ENCODE measurements at regions not wholly inside any gene's neighbourhood (a gene's known extent, or its start where the extent isn't known, plus 50 kb on each side); places are given as distances from the start of the nearest gene placed in this dataset.

- Mint-ChIP-seq H3K36me3 (no peaks in the 10 kb centered on the region), H3K4me3 (no peak overlapping the region), H3K27me3 (ENCODE audit: low read depth in 3 of 3) (peaks cover 5 to 6% (median 5%) of the 10 kb centered on the region in 3 donors), H3K27ac (no peak overlapping the region), H3K4me1 (no peaks in the 10 kb centered on the region), H3K9me3 (no peaks in the 10 kb centered on the region)
- no peak for DNase-seq
These were observed 65.1 kb upstream of the STX16 start for GRCh38 chr20:58585753-58586540.

GRCh38 chr20:58584881-58585752 lies 66.0 kb upstream of the STX16 start:
- no peak for DNase-seq
- Mint-ChIP-seq H3K4me3 (no peak overlapping the region), H3K27me3 (ENCODE audit: low read depth in 3 of 3) (peaks cover 5 to 8% (median 6%) of the 10 kb centered on the region in 3 donors), H3K27ac (no peak overlapping the region), H3K4me1 (no peaks in the 10 kb centered on the region), H3K36me3 (no peaks in the 10 kb centered on the region), H3K9me3 (no peaks in the 10 kb centered on the region)

- Mint-ChIP-seq H3K27me3 (ENCODE audit: low read depth in 3 of 3) (peaks cover 3 to 8% (median 5%) of the 10 kb centered on the region in 3 donors), H3K4me1 (no peaks in the 10 kb centered on the region), H3K4me3 (no peak overlapping the region), H3K9me3 (no peaks in the 10 kb centered on the region), H3K36me3 (no peaks in the 10 kb centered on the region), H3K27ac (no peak overlapping the region)
- no peak for DNase-seq
These were observed 66.8 kb upstream of the STX16 start for GRCh38 chr20:58584051-58584824.

- DNase-seq: no peak
- Mint-ChIP-seq H3K9me3 (no peaks in the 10 kb centered on the region), H3K4me3 (no peak overlapping the region), H3K27me3 (ENCODE audit: low read depth in 3 of 3) (peaks cover 5 to 6% (median 5%) of the 10 kb centered on the region in 3 donors), H3K27ac (no peak overlapping the region), H3K36me3 (no peaks in the 10 kb centered on the region), H3K4me1 (no peaks in the 10 kb centered on the region)
These were observed 67.5 kb upstream of the STX16 start for GRCh38 chr20:58583586-58583985.

GRCh38 chr20:58583176-58583575 lies 67.9 kb upstream of the STX16 start:
- H3K9me3 Mint-ChIP-seq: no peaks in the 10 kb centered on the region
- peaks cover 5 to 6% (median 5%) of the 10 kb centered on the region in 3 donors for H3K27me3 Mint-ChIP-seq (ENCODE audit: low read depth in 3 of 3)
- H3K4me1 Mint-ChIP-seq: no peaks in the 10 kb centered on the region
- H3K4me3 Mint-ChIP-seq: no peak overlapping the region
- no peak overlapping the region for H3K27ac Mint-ChIP-seq
- DNase-seq: no peak
- no peaks in the 10 kb centered on the region for H3K36me3 Mint-ChIP-seq

GRCh38 chr20:58580474-58580835 lies 65.3 kb upstream of the APCDD1L start:
- Mint-ChIP-seq H3K9me3 (no peaks in the 10 kb centered on the region), H3K36me3 (no peaks in the 10 kb centered on the region), H3K27me3 (ENCODE audit: low read depth in 3 of 3) (peaks cover 2 to 7% (median 5%) of the 10 kb centered on the region in 3 donors), H3K4me1 (no peaks in the 10 kb centered on the region), H3K4me3 (no peak overlapping the region), H3K27ac (no peak overlapping the region)
- no peak for DNase-seq

- no peak overlapping the region for H3K27ac Mint-ChIP-seq
- H3K27me3 Mint-ChIP-seq (ENCODE audit: low read depth in 3 of 3): peaks cover 2 to 7% (median 2%) of the 10 kb centered on the region in 3 donors
- no peaks in the 10 kb centered on the region for H3K9me3 Mint-ChIP-seq
- H3K4me1 Mint-ChIP-seq: no peaks in the 10 kb centered on the region
- no peaks in the 10 kb centered on the region for H3K36me3 Mint-ChIP-seq
- no peak for DNase-seq
- no peak overlapping the region for H3K4me3 Mint-ChIP-seq
These were observed 64.7 kb upstream of the APCDD1L start for GRCh38 chr20:58579819-58580473.

- Mint-ChIP-seq H3K36me3 (no peaks in the 10 kb centered on the region), H3K9me3 (no peaks in the 10 kb centered on the region), H3K4me1 (no peaks in the 10 kb centered on the region), H3K4me3 (no peak overlapping the region), H3K27me3 (ENCODE audit: low read depth in 3 of 3) (peaks cover 2 to 7% (median 3%) of the 10 kb centered on the region in 3 donors), H3K27ac (no peak overlapping the region)
- no peak for DNase-seq
These were observed 64.0 kb upstream of the APCDD1L start for GRCh38 chr20:58579069-58579818.

GRCh38 chr20:58577871-58578598 lies 62.8 kb upstream of the APCDD1L start:
- Mint-ChIP-seq H3K27me3 (ENCODE audit: low read depth in 3 of 3) (peaks cover 2 to 7% (median 4%) of the 10 kb centered on the region in 3 donors), H3K36me3 (no peaks in the 10 kb centered on the region), H3K9me3 (no peaks in the 10 kb centered on the region), H3K27ac (no peak overlapping the region), H3K4me3 (no peak overlapping the region), H3K4me1 (no peaks in the 10 kb centered on the region)
- no peak for DNase-seq

- no peak overlapping the region for H3K27ac Mint-ChIP-seq
- H3K4me3 Mint-ChIP-seq: no peak overlapping the region
- no peaks in the 10 kb centered on the region for H3K36me3 Mint-ChIP-seq
- DNase-seq: no peak
- H3K27me3 Mint-ChIP-seq (ENCODE audit: low read depth in 3 of 3): peaks cover 3 to 7% (median 5%) of the 10 kb centered on the region in 3 donors
- H3K4me1 Mint-ChIP-seq: no peaks in the 10 kb centered on the region
- H3K9me3 Mint-ChIP-seq: no peaks in the 10 kb centered on the region
These were observed 62.1 kb upstream of the APCDD1L start for GRCh38 chr20:58577139-58577806.

- Mint-ChIP-seq H3K4me3 (no peak overlapping the region), H3K4me1 (no peaks in the 10 kb centered on the region), H3K36me3 (no peaks in the 10 kb centered on the region), H3K9me3 (no peaks in the 10 kb centered on the region), H3K27ac (no peak overlapping the region), H3K27me3 (ENCODE audit: low read depth in 3 of 3) (peaks cover 4 to 7% (median 6%) of the 10 kb centered on the region in 3 donors)
- no peak for DNase-seq
These were observed 61.4 kb upstream of the APCDD1L start for GRCh38 chr20:58576603-58576970.

All from immature natural killer cell (primary cell).